OCI-LY7 (cell line): ENCODE measurements at regions not wholly inside any gene's neighbourhood (a gene's known extent, or its start where the extent isn't known, plus 50 kb on each side); places are given as distances from the start of the nearest gene placed in this dataset.

ENCODE experiments used
- EZH2phosphoT487 ChIP-seq: fragments of 200-600 bp; sonication (generic); IDR thresholded peaks from 2 replicates; pipeline ENCODE4 v1.6.1; 2018; ENCODE audit warnings: low read depth, borderline replicate concordance, mild to moderate bottlenecking, mixed run types, antibody characterized with exemption, low read length, moderate library complexity, mixed read lengths
- TF ChIP-seq, protein P1 (sequence below): fragments of 200-600 bp; sonication (generic); conservative IDR thresholded peaks from 2 replicates; pipeline ENCODE4 v1.5.1; 2014; ENCODE audit warnings: mild to moderate bottlenecking, antibody characterized with exemption, low read length, moderate library complexity, mixed read lengths

DNA sequence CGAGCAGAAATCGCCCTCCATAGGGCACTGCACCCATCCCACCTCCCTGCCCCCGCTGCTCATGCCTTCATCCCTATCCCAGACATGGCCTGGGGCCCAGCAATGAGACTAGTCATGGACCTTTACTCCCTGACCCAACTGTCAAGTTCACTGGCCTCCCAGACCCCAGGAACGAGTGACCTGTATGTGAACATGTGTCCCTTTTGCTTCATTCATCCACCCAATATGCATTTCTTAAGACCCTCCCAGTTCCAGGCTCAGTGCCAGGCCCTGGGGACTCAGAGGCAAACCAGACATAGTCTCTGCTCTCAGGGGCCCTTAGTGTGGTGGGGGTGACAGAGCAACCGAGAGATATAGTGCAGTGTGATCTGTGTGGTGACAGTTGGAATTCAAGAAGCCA is 67.0 kb downstream of the EFNB1 start:
- TF ChIP-seq, protein P1, sequence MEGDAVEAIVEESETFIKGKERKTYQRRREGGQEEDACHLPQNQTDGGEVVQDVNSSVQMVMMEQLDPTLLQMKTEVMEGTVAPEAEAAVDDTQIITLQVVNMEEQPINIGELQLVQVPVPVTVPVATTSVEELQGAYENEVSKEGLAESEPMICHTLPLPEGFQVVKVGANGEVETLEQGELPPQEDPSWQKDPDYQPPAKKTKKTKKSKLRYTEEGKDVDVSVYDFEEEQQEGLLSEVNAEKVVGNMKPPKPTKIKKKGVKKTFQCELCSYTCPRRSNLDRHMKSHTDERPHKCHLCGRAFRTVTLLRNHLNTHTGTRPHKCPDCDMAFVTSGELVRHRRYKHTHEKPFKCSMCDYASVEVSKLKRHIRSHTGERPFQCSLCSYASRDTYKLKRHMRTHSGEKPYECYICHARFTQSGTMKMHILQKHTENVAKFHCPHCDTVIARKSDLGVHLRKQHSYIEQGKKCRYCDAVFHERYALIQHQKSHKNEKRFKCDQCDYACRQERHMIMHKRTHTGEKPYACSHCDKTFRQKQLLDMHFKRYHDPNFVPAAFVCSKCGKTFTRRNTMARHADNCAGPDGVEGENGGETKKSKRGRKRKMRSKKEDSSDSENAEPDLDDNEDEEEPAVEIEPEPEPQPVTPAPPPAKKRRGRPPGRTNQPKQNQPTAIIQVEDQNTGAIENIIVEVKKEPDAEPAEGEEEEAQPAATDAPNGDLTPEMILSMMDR: no peak
- no peak for TF ChIP-seq EZH2phosphoT487
